Inflammatory macrophage (primary cell): ENCODE measurements at regions not wholly inside any gene's neighbourhood (a gene's known extent, or its start where the extent isn't known, plus 50 kb on each side); places are given as distances from the start of the nearest gene placed in this dataset.
A peak's percentile ranks its signal among the peaks of the same experiment; 100 is the strongest.
"Not testable (repeated sequence)": the region's sequence is repeated elsewhere in the genome, so short reads cannot be mapped to it uniquely, and the experiment has no call there.

Source experiments
- DNase-seq, 2 donors: peaks; one replicate each; pipeline ENCODE4 v3.0.0-alpha.2; 2020 to 2022

GRCh38 chr1:20432341-20432740, 53.7 kb downstream of the CAMK2N1 start:
- no peak for DNase-seq

- DNase-seq, result no peak
Observed at GRCh38 chr1:20431176-20431460, 54.9 kb downstream of the CAMK2N1 start.

GRCh38 chr1:20430355-20431175, 55.4 kb downstream of the CAMK2N1 start:
- no peak for DNase-seq

GRCh38 chr1:20429296-20429695, 56.7 kb downstream of the CAMK2N1 start:
- DNase-seq, result no peak

GRCh38 chr1:20428841-20429240, 57.2 kb downstream of the CAMK2N1 start:
- no peak for DNase-seq

GRCh38 chr1:20426923-20427322, 59.1 kb downstream of the CAMK2N1 start:
- DNase-seq, result peak in 1 of 2 donors; percentile 22

GRCh38 chr1:20426371-20426770, 59.6 kb downstream of the CAMK2N1 start:
- no peak for DNase-seq

- no peak for DNase-seq
Observed at GRCh38 chr1:20425622-20426021, 60.4 kb downstream of the CAMK2N1 start.

GRCh38 chr1:20423169-20423795, 62.7 kb downstream of the CAMK2N1 start:
- no peak for DNase-seq

- DNase-seq, result no peak
Observed at GRCh38 chr1:20421441-20421840, 64.6 kb downstream of the CAMK2N1 start.

- no peak for DNase-seq
Observed at GRCh38 chr1:20417581-20417980, 68.4 kb downstream of the CAMK2N1 start.

- no peak for DNase-seq
Observed at GRCh38 chr1:20416706-20417105, 69.3 kb downstream of the CAMK2N1 start.

GRCh38 chr1:20413776-20414140, 72.3 kb downstream of the CAMK2N1 start:
- no peak for DNase-seq

- no peak for DNase-seq
Observed at GRCh38 chr1:20413136-20413775, 72.8 kb downstream of the CAMK2N1 start.

- no peak for DNase-seq
Observed at GRCh38 chr1:20411196-20411980, 74.6 kb downstream of the CAMK2N1 start.

GRCh38 chr1:20410503-20410902, 75.5 kb downstream of the CAMK2N1 start:
- DNase-seq, result no peak

- no peak for DNase-seq
Observed at GRCh38 chr1:20409971-20410370, 76.0 kb downstream of the CAMK2N1 start.

- no peak for DNase-seq
Observed at GRCh38 chr1:20409012-20409411, 77.0 kb downstream of the CAMK2N1 start.

GRCh38 chr1:20408133-20408650, 77.8 kb downstream of the CAMK2N1 start:
- DNase-seq, result not testable (repeated sequence)

- DNase-seq, result no peak
Observed at GRCh38 chr1:20405893-20406604, 80.0 kb downstream of the CAMK2N1 start.

GRCh38 chr1:20405051-20405754, 80.8 kb downstream of the CAMK2N1 start:
- no peak for DNase-seq
